Osteoblast (primary cell): ENCODE measurements at regions not wholly inside any gene's neighbourhood (a gene's known extent, or its start where the extent isn't known, plus 50 kb on each side); places are given as distances from the start of the nearest gene placed in this dataset.
A peak's percentile ranks its signal among the peaks of the same experiment; 100 is the strongest.

Experiments used
- DNase-seq: peaks from one replicate; pipeline ENCODE4 v3.0.0; 2011; ENCODE audit warnings: low spot score, mixed read lengths; ENCODE audit not compliant: insufficient read length; ENCODE audit errors: missing footprints
- H2AFZ ChIP-seq: 2 replicates; pipeline ENCODE4 v1.6.0; 2011; ENCODE audit warnings: mild to moderate bottlenecking, low read length
- H3K27ac ChIP-seq: 2 replicates; pipeline ENCODE4 v1.5.1; 2011; ENCODE audit warnings: mild to moderate bottlenecking, low read depth, low read length, moderate library complexity
- H3K27me3 ChIP-seq: 2 replicates; pipeline ENCODE4 v1.6.0; 2012; ENCODE audit warnings: mild to moderate bottlenecking, control low read depth, inconsistent platforms, low read length, moderate library complexity; ENCODE audit not compliant: insufficient read depth
- H3K36me3 ChIP-seq: 2 replicates; pipeline ENCODE4 v1.5.1; 2011; ENCODE audit warnings: mild to moderate bottlenecking, low read length, control low read depth, moderate library complexity; ENCODE audit not compliant: insufficient read depth
- H3K4me1 ChIP-seq: 2 replicates; pipeline ENCODE4 v1.5.1; 2011; ENCODE audit warnings: mild to moderate bottlenecking, low read length, control low read depth, moderate library complexity; ENCODE audit not compliant: insufficient read depth
- H3K4me2 ChIP-seq: 2 replicates; pipeline ENCODE4 v1.6.0; 2011; ENCODE audit warnings: mild to moderate bottlenecking, low read length; ENCODE audit not compliant: insufficient read depth
- H3K4me3 ChIP-seq: fragments of 200-600 bp; sonication (generic); 3 replicates; pipeline ENCODE4 v1.5.1; 2012; ENCODE audit warnings: mild to moderate bottlenecking, low read length, inconsistent platforms; ENCODE audit not compliant: insufficient read depth
- H3K79me2 ChIP-seq: 2 replicates; pipeline ENCODE4 v1.6.0; 2012; ENCODE audit warnings: mild to moderate bottlenecking, low read length, control low read depth, inconsistent platforms; ENCODE audit not compliant: insufficient read depth
- H3K9me3 ChIP-seq: 2 replicates; pipeline ENCODE4 v1.5.1; 2011; ENCODE audit warnings: low read depth, low read length, control low read depth
- H4K20me1 ChIP-seq: 2 replicates; pipeline ENCODE4 v1.6.0; 2012; ENCODE audit warnings: mild to moderate bottlenecking, low read length, control low read depth; ENCODE audit not compliant: insufficient read depth
- CTCF ChIP-seq: IDR thresholded peaks from 2 replicates; pipeline ENCODE4 v1.5.1; 2011; ENCODE audit warnings: mild to moderate bottlenecking, low read depth, low read length, moderate library complexity; ENCODE audit errors: extremely low read depth

GRCh38 chr16:79662122-79662521, 61.6 kb upstream of the MAF start:
- H3K36me3 ChIP-seq: no peaks in the 10 kb centered on the region
- no peaks in the 10 kb centered on the region for H3K9me3 ChIP-seq
- no peak for DNase-seq
- no peak overlapping the region for H3K4me3 ChIP-seq
- TF ChIP-seq CTCF: no peak
- no peaks in the 10 kb centered on the region for H4K20me1 ChIP-seq
- H3K79me2 ChIP-seq: no peaks in the 10 kb centered on the region
- H3K27ac ChIP-seq: no peak overlapping the region
- H3K4me2 ChIP-seq: no peak overlapping the region
- no peaks in the 10 kb centered on the region for H3K27me3 ChIP-seq
- H2AFZ ChIP-seq: no peak overlapping the region
- H3K4me1 ChIP-seq: peaks cover 9% of the 10 kb centered on the region

- TF ChIP-seq CTCF: no peak
- Histone ChIP-seq H3K27me3 (no peaks in the 10 kb centered on the region), H3K4me3 (no peak overlapping the region), H2AFZ (no peak overlapping the region), H3K9me3 (no peaks in the 10 kb centered on the region), H3K4me2 (no peak overlapping the region), H3K36me3 (no peaks in the 10 kb centered on the region), H3K27ac (no peak overlapping the region), H3K79me2 (no peaks in the 10 kb centered on the region), H4K20me1 (no peaks in the 10 kb centered on the region), H3K4me1 (peaks cover 9% of the 10 kb centered on the region)
- no peak for DNase-seq
Measured at GRCh38 chr16:79661578-79661977, 61.0 kb upstream of the MAF start.

- Histone ChIP-seq H3K9me3 (no peaks in the 10 kb centered on the region), H3K27me3 (no peaks in the 10 kb centered on the region), H3K4me3 (no peak overlapping the region), H2AFZ (no peak overlapping the region), H3K4me1 (peaks cover 9% of the 10 kb centered on the region), H3K36me3 (no peaks in the 10 kb centered on the region), H3K27ac (no peak overlapping the region), H4K20me1 (no peaks in the 10 kb centered on the region), H3K79me2 (no peaks in the 10 kb centered on the region), H3K4me2 (no peak overlapping the region)
- no peak for DNase-seq
- TF ChIP-seq CTCF: no peak
Measured at GRCh38 chr16:79659344-79659743, 58.8 kb upstream of the MAF start.

GRCh38 chr16:79658301-79659033, 57.9 kb upstream of the MAF start:
- peaks cover 9% of the 10 kb centered on the region for H3K4me1 ChIP-seq
- H3K4me2 ChIP-seq: peak overlapping the region; percentile 11
- no peak for TF ChIP-seq CTCF
- no peaks in the 10 kb centered on the region for H3K79me2 ChIP-seq
- no peaks in the 10 kb centered on the region for H3K27me3 ChIP-seq
- no peaks in the 10 kb centered on the region for H3K9me3 ChIP-seq
- peak overlapping the region; percentile 37 for H2AFZ ChIP-seq
- DNase-seq: peak; percentile 82
- no peak overlapping the region for H3K27ac ChIP-seq
- H3K36me3 ChIP-seq: no peaks in the 10 kb centered on the region
- H4K20me1 ChIP-seq: no peaks in the 10 kb centered on the region
- no peak overlapping the region for H3K4me3 ChIP-seq
